ENCODE measurements at regions not wholly inside any gene's neighbourhood (a gene's known extent, or its start where the extent isn't known, plus 50 kb on each side); places are given as distances from the start of the nearest gene placed in this dataset.

GRCh38 chr2:217215877-217216276 is 356.0 kb upstream of the TNP1 start:
- peaks cover 17% of the 10 kb centered on the region for H3K27me3 ChIP-seq
- H3K36me3 ChIP-seq: no peaks in the 10 kb centered on the region
- no peak overlapping the region for H3K4me3 ChIP-seq
- H3K4me1 ChIP-seq (ENCODE audit: low read depth): peaks cover 8% of the 10 kb centered on the region
- no peaks in the 10 kb centered on the region for H3K9me3 ChIP-seq (ENCODE audit: low read depth)
- TF ChIP-seq CTCF (IDR thresholded peaks at IDR 0.05; ENCODE audit: low read depth, low read length): no peak
- no peak for DNase-seq (ENCODE audit: low read depth in 1 of 2, low spot score in 1 of 2)
- no peak overlapping the region for H3K27ac ChIP-seq

- Histone ChIP-seq H3K4me3 (no peak overlapping the region), H3K36me3 (no peaks in the 10 kb centered on the region), H3K27me3 (peaks cover 5% of the 10 kb centered on the region), H3K4me1 (ENCODE audit: low read depth) (peaks cover 7% of the 10 kb centered on the region), H3K27ac (no peak overlapping the region), H3K9me3 (ENCODE audit: low read depth) (no peaks in the 10 kb centered on the region)
- no peak for DNase-seq (ENCODE audit: low read depth in 1 of 2, low spot score in 1 of 2)
- TF ChIP-seq CTCF (IDR thresholded peaks at IDR 0.05; ENCODE audit: low read depth, low read length): no peak
These were observed 349.0 kb upstream of the TNP1 start for GRCh38 chr2:217208867-217209266.

- no peak for DNase-seq (ENCODE audit: low read depth in 1 of 2, low spot score in 1 of 2)
- Histone ChIP-seq H3K36me3 (no peaks in the 10 kb centered on the region), H3K4me1 (ENCODE audit: low read depth) (peaks cover 7% of the 10 kb centered on the region), H3K27ac (no peak overlapping the region), H3K4me3 (no peak overlapping the region), H3K27me3 (peaks cover 5% of the 10 kb centered on the region), H3K9me3 (ENCODE audit: low read depth) (no peaks in the 10 kb centered on the region)
- no peak for TF ChIP-seq CTCF (IDR thresholded peaks at IDR 0.05; ENCODE audit: low read depth, low read length)
These were observed 347.8 kb upstream of the TNP1 start for GRCh38 chr2:217207699-217208010.

- Histone ChIP-seq H3K36me3 (no peaks in the 10 kb centered on the region), H3K9me3 (ENCODE audit: low read depth) (no peaks in the 10 kb centered on the region), H3K27ac (no peak overlapping the region), H3K4me3 (no peak overlapping the region), H3K4me1 (ENCODE audit: low read depth) (peaks cover 7% of the 10 kb centered on the region), H3K27me3 (peaks cover 5% of the 10 kb centered on the region)
- no peak for TF ChIP-seq CTCF (IDR thresholded peaks at IDR 0.05; ENCODE audit: low read depth, low read length)
- DNase-seq (ENCODE audit: low read depth in 1 of 2, low spot score in 1 of 2): no peak
These were observed 347.2 kb upstream of the TNP1 start for GRCh38 chr2:217206907-217207698.

GRCh38 chr2:217206016-217206725 is 346.3 kb upstream of the TNP1 start:
- H3K9me3 ChIP-seq (ENCODE audit: low read depth): no peaks in the 10 kb centered on the region
- H3K27me3 ChIP-seq: peaks cover 5% of the 10 kb centered on the region
- H3K4me3 ChIP-seq: no peak overlapping the region
- H3K36me3 ChIP-seq: no peaks in the 10 kb centered on the region
- peaks cover 7% of the 10 kb centered on the region for H3K4me1 ChIP-seq (ENCODE audit: low read depth)
- DNase-seq (ENCODE audit: low read depth in 1 of 2, low spot score in 1 of 2): no peak
- no peak for TF ChIP-seq CTCF (IDR thresholded peaks at IDR 0.05; ENCODE audit: low read depth, low read length)
- H3K27ac ChIP-seq: no peak overlapping the region
